ENCODE measurements at regions not wholly inside any gene's neighbourhood (a gene's known extent, or its start where the extent isn't known, plus 50 kb on each side); places are given as distances from the start of the nearest gene placed in this dataset.

GRCh38 chrX:144494074-144494473 is 610.2 kb downstream of the UBE2NL start:
- Histone ChIP-seq H3K4me3 (ENCODE audit: control insufficient read depth in 2 of 3, extremely low read depth in 1 of 3, insufficient read depth in 2 of 3, low read depth in 1 of 3, low read length in 3 of 3) (no peak overlapping the region), H3K9ac (ENCODE audit: control insufficient read depth, extremely low read depth, insufficient read depth, low read length) (no peak overlapping the region), H4K20me1 (ENCODE audit: control insufficient read depth, extremely low read depth, insufficient read depth, low read length) (no peaks in the 10 kb centered on the region), H3K27me3 (ENCODE audit: control insufficient read depth, extremely low read depth, insufficient read depth, low read length) (no peaks in the 10 kb centered on the region), H3K27ac (ENCODE audit: control insufficient read depth, insufficient read depth, low read length) (no peak overlapping the region), H3K79me2 (ENCODE audit: control insufficient read depth, insufficient read depth, low read length) (no peaks in the 10 kb centered on the region), H3K36me3 (ENCODE audit: control insufficient read depth in 2 of 2, extremely low read depth in 1 of 2, insufficient read depth in 2 of 2, low read length in 2 of 2) (no peaks in the 10 kb centered on the region), H3K9me3 (ENCODE audit: control insufficient read depth, low read depth, low read length) (no peaks in the 10 kb centered on the region), H2AFZ (ENCODE audit: control insufficient read depth, low read length) (no peak overlapping the region), H3K4me1 (ENCODE audit: control insufficient read depth, extremely low read depth, insufficient read depth, low read length) (no peaks in the 10 kb centered on the region), H3K4me2 (ENCODE audit: control insufficient read depth, extremely low read depth, insufficient read depth, low read depth, low read length) (no peak overlapping the region), H3K9me1 (ENCODE audit: control insufficient read depth, extremely low read depth, insufficient read depth, low read length) (no peaks in the 10 kb centered on the region)
- TF ChIP-seq CTCF (optimal IDR thresholded peaks at IDR 0.05 in 1 of 3, IDR thresholded peaks at IDR 0.05 in 1 of 3, conservative IDR thresholded peaks at IDR 0.05 in 1 of 3; ENCODE audit: extremely low read depth in 1 of 3, insufficient read depth in 2 of 3, low read length in 3 of 3) (no peak), EZH2 (IDR thresholded peaks at IDR 0.05; ENCODE audit: low read length) (no peak)
- DNase-seq (ENCODE audit: low read depth, low spot score) = no peak
- no peak for FAIRE-seq
- dilution Hi-C loops (cut with MboI; ENCODE audit: extremely low pct_ligation_motif_present, low sequenced_read_pairs) = no loop called here

GRCh38 chrX:144531877-144532276 is 648.0 kb downstream of the UBE2NL start:
- no peak overlapping the region for H3K4me3 ChIP-seq (ENCODE audit: control insufficient read depth in 2 of 3, extremely low read depth in 1 of 3, insufficient read depth in 2 of 3, low read depth in 1 of 3, low read length in 3 of 3)
- dilution Hi-C loops (cut with MboI; ENCODE audit: extremely low pct_ligation_motif_present, low sequenced_read_pairs) = no loop called here
- FAIRE-seq (no peak), DNase-seq (ENCODE audit: low read depth, low spot score) (no peak)
- H3K9ac ChIP-seq (ENCODE audit: control insufficient read depth, extremely low read depth, insufficient read depth, low read length) = no peak overlapping the region
- no peaks in the 10 kb centered on the region for H4K20me1 ChIP-seq (ENCODE audit: control insufficient read depth, extremely low read depth, insufficient read depth, low read length)
- H3K79me2 ChIP-seq (ENCODE audit: control insufficient read depth, insufficient read depth, low read length) = no peaks in the 10 kb centered on the region
- H3K27me3 ChIP-seq (ENCODE audit: control insufficient read depth, extremely low read depth, insufficient read depth, low read length) = no peaks in the 10 kb centered on the region
- no peaks in the 10 kb centered on the region for H3K4me1 ChIP-seq (ENCODE audit: control insufficient read depth, extremely low read depth, insufficient read depth, low read length)
- no peaks in the 10 kb centered on the region for H3K36me3 ChIP-seq (ENCODE audit: control insufficient read depth in 2 of 2, extremely low read depth in 1 of 2, insufficient read depth in 2 of 2, low read length in 2 of 2)
- H3K9me3 ChIP-seq (ENCODE audit: control insufficient read depth, low read depth, low read length) = no peaks in the 10 kb centered on the region
- H3K27ac ChIP-seq (ENCODE audit: control insufficient read depth, insufficient read depth, low read length) = no peak overlapping the region
- H3K4me2 ChIP-seq (ENCODE audit: control insufficient read depth, extremely low read depth, insufficient read depth, low read depth, low read length) = no peak overlapping the region
- no peaks in the 10 kb centered on the region for H3K9me1 ChIP-seq (ENCODE audit: control insufficient read depth, extremely low read depth, insufficient read depth, low read length)
- TF ChIP-seq CTCF (optimal IDR thresholded peaks at IDR 0.05 in 1 of 3, IDR thresholded peaks at IDR 0.05 in 1 of 3, conservative IDR thresholded peaks at IDR 0.05 in 1 of 3; ENCODE audit: extremely low read depth in 1 of 3, insufficient read depth in 2 of 3, low read length in 3 of 3) (no peak), EZH2 (IDR thresholded peaks at IDR 0.05; ENCODE audit: low read length) (no peak)
- H2AFZ ChIP-seq (ENCODE audit: control insufficient read depth, low read length) = no peak overlapping the region
